Endothelial cell of umbilical vein (primary cell): ENCODE measurements at regions not wholly inside any gene's neighbourhood (a gene's known extent, or its start where the extent isn't known, plus 50 kb on each side); places are given as distances from the start of the nearest gene placed in this dataset.

Experiments used
- BruUV-seq: library from RNA; stranded (reverse); fragments of 400-500 nt; replicated peaks from 2 replicates; lab custom pipeline; 2021; lab: Mats Ljungman, UMichigan
- CTCF ChIA-PET: fragments of 300-600, 350-600 bp; sonication (Branson Sonifier 250); formaldehyde crosslinking; loops from one replicate; lab custom pipeline; 2021; ENCODE audit warnings: antibody characterized with exemption, inconsistent platforms; lab: Charles Lee
- POLR2A ChIA-PET: fragments of 300-600, 350-600 bp; sonication (Branson Sonifier 250); formaldehyde crosslinking; loops from one replicate; lab custom pipeline; 2021; ENCODE audit warnings: antibody characterized with exemption, inconsistent platforms; lab: Charles Lee
- DNase-seq: peaks from one replicate; pipeline ENCODE4 v3.0.0-alpha.2; 2011; ENCODE audit warnings: low read depth, low spot score
- FAIRE-seq: peaks from 2 replicates; lab custom pipeline; 2011; peaks lifted over from hg19 to GRCh38; lab: Jason Lieb, UNC
- H2AFZ ChIP-seq: 2 replicates; pipeline ENCODE4 v1.6.0; 2012; ENCODE audit warnings: low read depth, low read length, control low read depth, inconsistent platforms
- H3K27ac ChIP-seq: 2 replicates; pipeline ENCODE4 v1.5.1; 2011; ENCODE audit warnings: low read depth, mild to moderate bottlenecking, control low read depth, low read length, moderate library complexity; ENCODE audit not compliant: insufficient read depth
- H3K27me3 ChIP-seq, 2 experiments: 2 replicates each; pipeline versions ENCODE4 v1.6.0 to v1.6.1; 2011; ENCODE audit warnings: low read length in 2 of 2, mixed read lengths in 1 of 2; ENCODE audit not compliant: control insufficient read depth in 2 of 2, insufficient read depth in 2 of 2
- H3K36me3 ChIP-seq, 2 experiments: 2 replicates in 1 of 2; 3 replicates in 1 of 2; pipeline ENCODE4 v1.5.1; 2011; ENCODE audit warnings: low read length in 2 of 2, mild to moderate bottlenecking in 1 of 2, moderate library complexity in 1 of 2; ENCODE audit not compliant: control insufficient read depth in 2 of 2, insufficient read depth in 2 of 2; ENCODE audit errors: extremely low read depth in 1 of 2
- H3K4me1 ChIP-seq: 3 replicates; pipeline ENCODE4 v1.5.1; 2011; ENCODE audit warnings: mild to moderate bottlenecking, low read length; ENCODE audit not compliant: control insufficient read depth, insufficient read depth; ENCODE audit errors: extremely low read depth
- H3K4me2 ChIP-seq: 2 replicates; pipeline ENCODE4 v1.6.1; 2011; ENCODE audit warnings: low read length, control low read depth, mixed read lengths; ENCODE audit not compliant: insufficient read depth
- H3K4me3 ChIP-seq, 3 experiments: fragments of 200-600 bp in 1 of 3; sonication (generic), shearing (Covaris generic) in 1 of 3; replicated peaks in 1 of 3; 2 replicates each; pipeline ENCODE4 v1.5.1; 2011 to 2016; ENCODE audit warnings: control low read depth in 3 of 3, low read length in 3 of 3, mild to moderate bottlenecking in 2 of 3, inconsistent platforms in 1 of 3, low read depth in 1 of 3, moderate library complexity in 1 of 3; ENCODE audit not compliant: insufficient read depth in 1 of 3
- H3K79me2 ChIP-seq: 2 replicates; pipeline ENCODE4 v1.6.0; 2012; ENCODE audit warnings: low read length, inconsistent platforms; ENCODE audit not compliant: control insufficient read depth, insufficient read depth
- H3K9ac ChIP-seq: replicated peaks from 2 replicates; pipeline ENCODE3; 2011; ENCODE audit warnings: low read length, control low read depth; ENCODE audit not compliant: insufficient read depth; ENCODE audit errors: extremely low read depth
- H3K9me1 ChIP-seq: replicated peaks from 3 replicates; pipeline ENCODE4 v1.6.0; 2011; ENCODE audit warnings: mild to moderate bottlenecking, low read length; ENCODE audit not compliant: control insufficient read depth, insufficient read depth; ENCODE audit errors: extremely low read depth
- H3K9me3 ChIP-seq: replicated peaks from 2 replicates; pipeline ENCODE4 v1.5.1; 2012; ENCODE audit warnings: low read length, inconsistent platforms; ENCODE audit not compliant: control insufficient read depth, insufficient read depth
- H4K20me1 ChIP-seq: replicated peaks from 2 replicates; pipeline ENCODE3; 2011; ENCODE audit warnings: mild to moderate bottlenecking, low read length; ENCODE audit not compliant: control insufficient read depth, insufficient read depth; ENCODE audit errors: extremely low read depth
- EZH2 ChIP-seq: IDR thresholded peaks from 2 replicates; pipeline ENCODE4 v1.6.1; 2012; ENCODE audit warnings: borderline replicate concordance, low read depth, mild to moderate bottlenecking, moderate library complexity, low read length, inconsistent platforms; ENCODE audit not compliant: severe bottlenecking
- FOS ChIP-seq: IDR thresholded peaks from 2 replicates; pipeline ENCODE4 v1.6.1; 2011; ENCODE audit warnings: mild to moderate bottlenecking, low read length, moderate library complexity, borderline replicate concordance; ENCODE audit not compliant: insufficient read depth
- GATA2 ChIP-seq: IDR thresholded peaks from 2 replicates; pipeline ENCODE4 v1.7.0; 2011; ENCODE audit warnings: low read depth, mild to moderate bottlenecking, moderate library complexity, mixed read lengths, low read length; ENCODE audit not compliant: insufficient read length, insufficient read depth
- JUN ChIP-seq: IDR thresholded peaks from 2 replicates; pipeline ENCODE4 v1.6.1; 2011; ENCODE audit warnings: borderline replicate concordance, low read depth; ENCODE audit not compliant: insufficient read length, insufficient read depth
- MYC ChIP-seq: IDR thresholded peaks from one replicate; pipeline ENCODE4 v1.6.1; 2011; ENCODE audit warnings: mild to moderate bottlenecking, low read depth, low read length
- POLR2A ChIP-seq: IDR thresholded peaks from 2 replicates; pipeline ENCODE4 v1.6.1; 2012; ENCODE audit warnings: low read depth, mild to moderate bottlenecking, control low read depth, low read length
- POLR2AphosphoS5 ChIP-seq: IDR thresholded peaks from 2 replicates; pipeline ENCODE4 v1.6.1; 2012; ENCODE audit warnings: low read depth, mild to moderate bottlenecking, control low read depth, low read length, moderate library complexity; ENCODE audit not compliant: insufficient read depth
- dilution Hi-C: fragments of 300-500 bp; cut with MboI; formaldehyde crosslinking; loops from one replicate; pipeline ENCODE4 v1.15.0; 2019; ENCODE audit warnings: low sequenced_read_pairs; ENCODE audit not compliant: extremely low pct_ligation_motif_present
- intact Hi-C: fragments of 100-400 bp; cut with micrococcal nuclease; formaldehyde crosslinking; loops from one replicate; pipeline ENCODE4 v1.10.0; 2022
- TF ChIP-seq, protein P1 (sequence below), 2 donors: IDR thresholded peaks; 1 replicate in 1 of 2; 2 replicates in 1 of 2; pipeline ENCODE4 v1.5.1; 2011; ENCODE audit warnings: low read length in 2 of 2, mild to moderate bottlenecking in 2 of 2, moderate library complexity in 2 of 2, control low read depth in 1 of 2, inconsistent platforms in 1 of 2, low read depth in 1 of 2; ENCODE audit not compliant: insufficient read depth in 1 of 2; ENCODE audit errors: extremely low read depth in 1 of 2
- TF ChIP-seq, protein P2 (sequence below): IDR thresholded peaks from 2 replicates; pipeline ENCODE4 v1.6.1; 2011; ENCODE audit not compliant: insufficient read depth, insufficient read length

DNA sequence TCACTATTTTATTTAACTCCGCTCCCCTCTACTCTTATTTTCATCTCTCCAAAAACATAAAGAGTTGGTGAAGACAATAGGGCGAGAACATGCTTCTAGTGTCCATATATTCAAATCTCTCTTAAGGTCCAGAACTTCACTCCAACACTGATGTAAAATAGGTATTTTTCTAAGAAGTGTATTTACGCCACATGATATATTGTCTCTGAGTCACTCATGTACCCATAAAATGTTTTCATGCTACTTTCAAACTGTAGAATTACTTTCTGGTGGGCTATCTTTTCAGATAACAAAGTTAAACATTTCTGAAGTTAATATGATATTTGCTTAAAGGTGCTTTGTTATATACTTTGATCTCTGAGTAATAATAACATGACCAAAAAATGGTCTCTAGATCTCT lies 124.1 kb upstream of the IFNGR1 start:
- H3K4me2 ChIP-seq = no peak overlapping the region

DNA sequence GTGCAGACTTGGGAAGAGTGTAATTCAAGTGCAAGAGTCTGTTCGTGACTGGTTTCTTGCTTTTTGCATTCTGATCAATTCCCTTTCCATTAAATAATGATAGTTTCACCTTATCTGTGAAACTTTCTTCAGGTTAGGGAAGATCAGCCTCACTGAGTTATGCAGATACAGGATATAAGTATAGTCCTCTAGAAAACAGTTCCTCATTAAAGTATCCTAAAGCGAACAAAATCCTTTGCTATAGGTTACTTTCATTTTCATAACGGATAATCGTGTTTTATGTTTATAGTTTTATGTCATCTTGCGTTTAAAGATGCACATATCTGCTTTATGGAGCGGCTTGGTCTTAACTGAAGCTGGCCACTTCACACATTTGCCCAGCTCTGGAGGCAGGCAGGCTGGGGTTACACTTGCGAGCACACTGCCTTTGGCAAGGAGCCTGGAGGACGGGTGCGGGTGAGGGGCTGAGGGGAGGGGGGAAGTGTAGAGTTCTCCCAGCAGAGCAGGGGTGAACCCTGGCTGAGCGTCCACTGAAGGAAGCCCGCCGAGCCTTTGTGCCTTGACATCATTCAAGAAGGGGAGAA lies 123.5 kb upstream of the IFNGR1 start:
- ChIA-PET CTCF (interaction anchor here (0.9 kb wide), 2 partner anchors 28 to 73 kb away, joined by 4 read pairs; no protein-coding TSS in a partner anchor), POLR2A (no interaction called here)
- Histone ChIP-seq H3K27me3 (peaks cover 3 to 5% of the 10 kb centered on the region in 2 experiments), H3K9me3 (no peaks in the 10 kb centered on the region), H3K4me1 (no peaks in the 10 kb centered on the region), H3K4me3 (no peak overlapping the region), H3K27ac (no peak overlapping the region), H2AFZ (no peak overlapping the region), H3K79me2 (no peaks in the 10 kb centered on the region), H4K20me1 (no peaks in the 10 kb centered on the region), H3K9ac (no peak overlapping the region), H3K4me2 (peak overlapping the region; percentile 22), H3K9me1 (no peaks in the 10 kb centered on the region), H3K36me3 (no peaks in the 10 kb centered on the region)
- intact Hi-C loops (no loop called here), dilution Hi-C loops (no loop called here)
- FAIRE-seq (peak; percentile 28), DNase-seq (no peak)
- no peak for TF ChIP-seq JUN
- no peak for TF ChIP-seq FOS
- no peak for TF ChIP-seq MYC
- TF ChIP-seq, protein P1, sequence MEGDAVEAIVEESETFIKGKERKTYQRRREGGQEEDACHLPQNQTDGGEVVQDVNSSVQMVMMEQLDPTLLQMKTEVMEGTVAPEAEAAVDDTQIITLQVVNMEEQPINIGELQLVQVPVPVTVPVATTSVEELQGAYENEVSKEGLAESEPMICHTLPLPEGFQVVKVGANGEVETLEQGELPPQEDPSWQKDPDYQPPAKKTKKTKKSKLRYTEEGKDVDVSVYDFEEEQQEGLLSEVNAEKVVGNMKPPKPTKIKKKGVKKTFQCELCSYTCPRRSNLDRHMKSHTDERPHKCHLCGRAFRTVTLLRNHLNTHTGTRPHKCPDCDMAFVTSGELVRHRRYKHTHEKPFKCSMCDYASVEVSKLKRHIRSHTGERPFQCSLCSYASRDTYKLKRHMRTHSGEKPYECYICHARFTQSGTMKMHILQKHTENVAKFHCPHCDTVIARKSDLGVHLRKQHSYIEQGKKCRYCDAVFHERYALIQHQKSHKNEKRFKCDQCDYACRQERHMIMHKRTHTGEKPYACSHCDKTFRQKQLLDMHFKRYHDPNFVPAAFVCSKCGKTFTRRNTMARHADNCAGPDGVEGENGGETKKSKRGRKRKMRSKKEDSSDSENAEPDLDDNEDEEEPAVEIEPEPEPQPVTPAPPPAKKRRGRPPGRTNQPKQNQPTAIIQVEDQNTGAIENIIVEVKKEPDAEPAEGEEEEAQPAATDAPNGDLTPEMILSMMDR (IDR thresholded peaks at IDR 0.05; ENCODE audit: extremely low read depth in 1 of 2, insufficient read depth in 1 of 2, low read depth in 1 of 2, low read length in 2 of 2) = no peak
- no peak for TF ChIP-seq GATA2
- TF ChIP-seq POLR2A = no peak
- TF ChIP-seq POLR2AphosphoS5 = no peak
- TF ChIP-seq, protein P2, sequence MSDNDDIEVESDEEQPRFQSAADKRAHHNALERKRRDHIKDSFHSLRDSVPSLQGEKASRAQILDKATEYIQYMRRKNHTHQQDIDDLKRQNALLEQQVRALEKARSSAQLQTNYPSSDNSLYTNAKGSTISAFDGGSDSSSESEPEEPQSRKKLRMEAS = no peak
- TF ChIP-seq EZH2 = no peak
- BruUV-seq = no TSS peak

More for the DNA sequence above, 124.1 kb upstream of the IFNGR1 start:
- intact Hi-C loops (no loop called here), dilution Hi-C loops (no loop called here)
- no TSS peak for BruUV-seq
- Histone ChIP-seq H3K4me3 (no peak overlapping the region), H2AFZ (no peak overlapping the region), H3K27me3 (peaks cover 3 to 5% of the 10 kb centered on the region in 2 experiments), H3K36me3 (no peaks in the 10 kb centered on the region), H3K9ac (no peak overlapping the region), H3K9me1 (no peaks in the 10 kb centered on the region), H3K9me3 (no peaks in the 10 kb centered on the region), H4K20me1 (no peaks in the 10 kb centered on the region), H3K27ac (no peak overlapping the region), H3K4me1 (no peaks in the 10 kb centered on the region), H3K79me2 (no peaks in the 10 kb centered on the region)
- TF ChIP-seq POLR2AphosphoS5 = no peak
- CTCF ChIA-PET = interaction anchor here (0.9 kb wide), 2 partner anchors 29 to 72 kb away, joined by 4 read pairs; no protein-coding TSS in a partner anchor
- POLR2A ChIA-PET = no interaction called here
- DNase-seq = no peak
- FAIRE-seq = no peak
